GM21515 (cell line): ENCODE measurements at regions not wholly inside any gene's neighbourhood (a gene's known extent, or its start where the extent isn't known, plus 50 kb on each side); places are given as distances from the start of the nearest gene placed in this dataset.
"Not testable (repeated sequence)": the region's sequence is repeated elsewhere in the genome, so short reads cannot be mapped to it uniquely, and the experiment has no call there.

Experiments
- ATAC-seq: cut with Tn5 transposase; IDR thresholded peaks from one replicate; pipeline ENCODE4 v1.9.1; 2021; ENCODE audit not compliant: unreplicated experiment

GRCh38 chr2:5549771-5550170 lies 142.4 kb upstream of the SOX11 start:
- no peak for ATAC-seq

GRCh38 chr2:5555636-5556035 lies 136.5 kb upstream of the SOX11 start:
- no peak for ATAC-seq

- ATAC-seq, result no peak
Observed at GRCh38 chr2:5561006-5561405, 131.2 kb upstream of the SOX11 start.

- no peak for ATAC-seq
Observed at GRCh38 chr2:5562426-5562825, 129.8 kb upstream of the SOX11 start.

- ATAC-seq, result no peak
Observed at GRCh38 chr2:5562865-5563264, 129.3 kb upstream of the SOX11 start.

GRCh38 chr2:5563411-5563810 lies 128.8 kb upstream of the SOX11 start:
- ATAC-seq, result no peak

GRCh38 chr2:5569256-5569655 lies 122.9 kb upstream of the SOX11 start:
- no peak for ATAC-seq

GRCh38 chr2:5576015-5576414 lies 116.2 kb upstream of the SOX11 start:
- ATAC-seq, result no peak

- ATAC-seq, result no peak
Observed at GRCh38 chr2:5587766-5588165, 104.4 kb upstream of the SOX11 start.

GRCh38 chr2:5588601-5589000 lies 103.6 kb upstream of the SOX11 start:
- no peak for ATAC-seq

GRCh38 chr2:5589183-5589582 lies 103.0 kb upstream of the SOX11 start:
- no peak for ATAC-seq

- ATAC-seq, result no peak
Observed at GRCh38 chr2:5590886-5591285, 101.3 kb upstream of the SOX11 start.

GRCh38 chr2:5592916-5593315 lies 99.3 kb upstream of the SOX11 start:
- ATAC-seq, result no peak

GRCh38 chr2:5594249-5594695 lies 97.9 kb upstream of the SOX11 start:
- ATAC-seq, result no peak

GRCh38 chr2:5596868-5597267 lies 95.3 kb upstream of the SOX11 start:
- ATAC-seq, result no peak

- no peak for ATAC-seq
Observed at GRCh38 chr2:5598156-5598555, 94.0 kb upstream of the SOX11 start.

GRCh38 chr2:5609201-5609600 lies 83.0 kb upstream of the SOX11 start:
- ATAC-seq, result no peak

- ATAC-seq, result no peak
Observed at GRCh38 chr2:5612666-5613065, 79.5 kb upstream of the SOX11 start.

- ATAC-seq, result no peak
Observed at GRCh38 chr2:5616019-5616418, 76.2 kb upstream of the SOX11 start.

- ATAC-seq, result no peak
Observed at GRCh38 chr2:5617358-5617757, 74.8 kb upstream of the SOX11 start.

GRCh38 chr2:5617796-5618195 lies 74.4 kb upstream of the SOX11 start:
- ATAC-seq, result no peak

- ATAC-seq, result no peak
Observed at GRCh38 chr2:5618271-5618670, 73.9 kb upstream of the SOX11 start.

GRCh38 chr2:5625556-5626065 lies 66.6 kb upstream of the SOX11 start:
- not testable (repeated sequence) for ATAC-seq

GRCh38 chr2:5628484-5628883 lies 63.7 kb upstream of the SOX11 start:
- not testable (repeated sequence) for ATAC-seq
